Hematopoietic multipotent progenitor cell treated with erythropoietin and hydrocortisone succinate and interleukin-3 and kit ligand, for 15 days (in vitro differentiated cells): ENCODE measurements at regions not wholly inside any gene's neighbourhood (a gene's known extent, or its start where the extent isn't known, plus 50 kb on each side); places are given as distances from the start of the nearest gene placed in this dataset.
"Not testable (repeated sequence)": the region's sequence is repeated elsewhere in the genome, so short reads cannot be mapped to it uniquely, and the experiment has no call there.

Experiments
- DNase-seq: peaks from one replicate; pipeline ENCODE4 v3.0.0-alpha.2; 2015; ENCODE audit warnings: low spot score

GRCh38 chr4:188435381-188435780 lies 296.1 kb downstream of the TRIML1 start:
- DNase-seq: no peak

GRCh38 chr4:188437535-188437934 lies 298.3 kb downstream of the TRIML1 start:
- DNase-seq: no peak

GRCh38 chr4:188438391-188438824 lies 299.2 kb downstream of the TRIML1 start:
- not testable (repeated sequence) for DNase-seq

GRCh38 chr4:188439641-188440311 lies 300.5 kb downstream of the TRIML1 start:
- DNase-seq: no peak

- DNase-seq: no peak
These were observed 305.3 kb downstream of the TRIML1 start for GRCh38 chr4:188444500-188444899.

- DNase-seq: not testable (repeated sequence)
These were observed 309.8 kb downstream of the TRIML1 start for GRCh38 chr4:188448996-188449395.

GRCh38 chr4:188450571-188450970 lies 311.3 kb downstream of the TRIML1 start:
- no peak for DNase-seq

GRCh38 chr4:188452097-188452496 lies 312.9 kb downstream of the TRIML1 start:
- DNase-seq: no peak

GRCh38 chr4:188454575-188454974 lies 315.3 kb downstream of the TRIML1 start:
- DNase-seq: no peak

GRCh38 chr4:188455062-188455752 lies 316.0 kb downstream of the TRIML1 start:
- DNase-seq: no peak

GRCh38 chr4:188459381-188459780 lies 320.1 kb downstream of the TRIML1 start:
- no peak for DNase-seq

- no peak for DNase-seq
These were observed 324.7 kb downstream of the TRIML1 start for GRCh38 chr4:188463909-188464308.

- no peak for DNase-seq
These were observed 326.8 kb downstream of the TRIML1 start for GRCh38 chr4:188466001-188466400.

GRCh38 chr4:188484256-188484655 lies 345.0 kb downstream of the TRIML1 start:
- DNase-seq: no peak

- no peak for DNase-seq
These were observed 346.7 kb downstream of the TRIML1 start for GRCh38 chr4:188485906-188486305.

GRCh38 chr4:188492886-188493285 lies 353.6 kb downstream of the TRIML1 start:
- DNase-seq: no peak

GRCh38 chr4:188495169-188495568 lies 355.9 kb downstream of the TRIML1 start:
- DNase-seq: no peak

GRCh38 chr4:188511431-188511830 lies 372.2 kb downstream of the TRIML1 start:
- DNase-seq: no peak

- DNase-seq: no peak
These were observed 393.5 kb downstream of the TRIML1 start for GRCh38 chr4:188532751-188533150.

GRCh38 chr4:188534297-188534696 lies 395.1 kb downstream of the TRIML1 start:
- no peak for DNase-seq

- no peak for DNase-seq
These were observed 395.7 kb downstream of the TRIML1 start for GRCh38 chr4:188534917-188535316.

- no peak for DNase-seq
These were observed 397.6 kb downstream of the TRIML1 start for GRCh38 chr4:188536826-188537225.

GRCh38 chr4:188550296-188550695 lies 411.1 kb downstream of the TRIML1 start:
- DNase-seq: no peak

GRCh38 chr4:188551156-188551555 lies 411.9 kb downstream of the TRIML1 start:
- DNase-seq: no peak
